ENCODE measurements at regions not wholly inside any gene's neighbourhood (a gene's known extent, or its start where the extent isn't known, plus 50 kb on each side); places are given as distances from the start of the nearest gene placed in this dataset.

DNA sequence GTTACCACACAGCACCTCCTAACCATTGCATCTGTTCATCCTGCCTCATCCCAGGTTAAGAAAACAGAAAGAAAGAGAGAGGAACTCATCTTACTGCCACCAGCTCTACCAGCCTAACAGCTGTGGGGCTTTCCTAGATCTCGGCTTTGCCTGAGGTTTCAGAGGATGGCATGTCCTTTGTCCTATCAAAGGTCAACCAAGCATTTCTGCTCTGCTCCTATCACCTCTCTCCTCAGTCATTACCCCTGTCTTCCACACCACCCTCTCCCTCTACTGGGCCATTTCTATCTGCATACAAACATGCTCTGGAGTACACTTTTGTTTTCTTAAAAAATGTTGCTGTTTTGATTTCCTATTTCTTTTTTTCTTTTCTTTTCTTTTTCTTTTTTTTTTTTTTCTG lies 393.3 kb downstream of the IRS2 start:
- no peak for DNase-seq

DNA sequence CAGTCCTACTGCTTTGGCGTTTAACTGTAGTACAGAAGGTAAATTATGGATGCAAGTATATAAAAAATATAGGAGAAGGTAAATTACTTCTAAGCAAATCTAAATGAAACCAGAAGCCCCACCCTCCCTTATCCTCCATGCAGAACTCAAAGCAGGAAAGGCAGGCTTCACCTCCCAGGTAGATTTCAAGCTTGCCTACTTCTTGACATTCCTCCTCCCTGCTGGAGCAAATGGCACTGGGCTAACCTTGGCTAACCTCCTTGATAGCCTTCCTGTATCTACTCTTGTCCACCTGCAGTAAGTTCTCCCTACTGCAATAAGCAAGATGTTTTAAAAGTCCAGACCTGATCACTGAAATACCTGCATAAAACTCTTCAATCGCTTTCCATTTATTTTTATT lies 396.0 kb downstream of the IRS2 start:
- DNase-seq = no peak

DNA sequence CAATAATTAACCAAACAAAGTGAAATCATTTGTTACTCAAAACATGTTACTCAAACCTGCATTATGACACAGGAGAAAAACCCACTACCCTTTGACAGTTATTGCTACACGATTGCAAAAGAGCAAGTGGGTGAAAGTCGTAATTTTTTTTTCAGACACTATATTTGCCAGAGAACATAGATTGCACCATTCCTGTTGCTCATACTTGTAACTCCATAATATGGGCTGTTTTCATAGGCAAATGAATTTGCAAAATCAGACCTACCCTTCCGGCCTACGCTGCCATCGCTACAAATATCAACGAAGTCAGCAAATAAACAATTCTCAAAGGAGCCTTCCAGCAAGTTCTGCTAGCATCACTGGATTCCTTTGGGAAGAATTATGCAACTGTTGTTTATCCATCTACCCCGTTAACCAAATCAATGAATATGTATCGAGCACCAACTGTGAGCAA lies 396.5 kb downstream of the IRS2 start:
- DNase-seq = no peak

DNA sequence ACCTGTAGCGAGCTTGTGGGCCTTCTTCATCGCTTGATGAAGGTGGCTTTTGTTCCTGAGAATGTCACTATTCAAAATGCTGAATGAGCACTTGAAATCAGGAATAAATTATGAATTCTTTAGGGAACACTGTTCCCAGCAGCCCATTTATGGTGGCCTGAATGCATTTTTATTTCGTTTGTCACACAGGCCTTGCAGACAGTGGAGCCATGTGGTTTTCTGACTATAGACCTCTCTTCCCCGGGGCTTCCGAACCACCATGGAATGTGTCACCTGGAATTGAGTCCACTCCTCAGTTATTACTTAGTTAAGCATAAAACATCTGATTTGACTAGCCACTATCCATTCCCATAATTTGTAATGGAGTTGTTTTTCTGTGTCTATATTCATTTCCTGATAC lies 396.9 kb downstream of the IRS2 start:
- DNase-seq = no peak

DNA sequence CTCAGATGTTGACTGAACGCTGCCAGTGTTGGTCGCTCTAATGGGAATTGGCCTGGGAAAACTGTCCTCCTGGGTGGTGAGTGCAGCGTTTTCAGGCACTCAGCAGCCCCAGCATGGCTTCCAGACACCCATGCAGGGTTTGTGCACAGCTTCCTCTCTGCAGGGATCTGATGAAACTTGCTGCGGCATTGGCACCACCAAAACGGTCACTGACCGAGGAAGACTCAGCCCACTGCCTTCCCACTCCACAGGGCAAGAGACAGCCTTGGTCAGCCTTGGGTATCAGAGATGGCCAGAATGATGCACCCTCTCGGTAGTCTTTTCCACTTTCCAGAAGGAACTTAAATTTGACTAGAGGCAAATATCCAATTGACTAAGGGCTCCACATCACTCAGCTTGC lies 398.9 kb downstream of the IRS2 start:
- no peak for DNase-seq

DNA sequence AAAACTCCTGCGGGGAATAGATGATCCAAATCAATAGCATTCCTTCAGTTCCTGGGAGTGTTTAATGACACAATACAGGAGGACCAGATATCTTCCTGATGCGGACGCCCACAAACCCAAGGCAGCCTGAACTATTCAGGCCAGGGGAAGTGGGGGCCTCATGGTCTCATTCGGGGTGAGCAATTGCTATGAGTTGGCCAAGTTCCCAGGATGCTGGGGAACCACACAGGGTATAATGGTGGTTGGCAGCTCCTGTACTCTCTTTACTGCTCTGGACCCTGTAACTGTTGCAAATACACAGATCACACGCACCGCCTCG lies 401.2 kb downstream of the IRS2 start:
- peak; percentile 62 to 67 for DNase-seq

DNA sequence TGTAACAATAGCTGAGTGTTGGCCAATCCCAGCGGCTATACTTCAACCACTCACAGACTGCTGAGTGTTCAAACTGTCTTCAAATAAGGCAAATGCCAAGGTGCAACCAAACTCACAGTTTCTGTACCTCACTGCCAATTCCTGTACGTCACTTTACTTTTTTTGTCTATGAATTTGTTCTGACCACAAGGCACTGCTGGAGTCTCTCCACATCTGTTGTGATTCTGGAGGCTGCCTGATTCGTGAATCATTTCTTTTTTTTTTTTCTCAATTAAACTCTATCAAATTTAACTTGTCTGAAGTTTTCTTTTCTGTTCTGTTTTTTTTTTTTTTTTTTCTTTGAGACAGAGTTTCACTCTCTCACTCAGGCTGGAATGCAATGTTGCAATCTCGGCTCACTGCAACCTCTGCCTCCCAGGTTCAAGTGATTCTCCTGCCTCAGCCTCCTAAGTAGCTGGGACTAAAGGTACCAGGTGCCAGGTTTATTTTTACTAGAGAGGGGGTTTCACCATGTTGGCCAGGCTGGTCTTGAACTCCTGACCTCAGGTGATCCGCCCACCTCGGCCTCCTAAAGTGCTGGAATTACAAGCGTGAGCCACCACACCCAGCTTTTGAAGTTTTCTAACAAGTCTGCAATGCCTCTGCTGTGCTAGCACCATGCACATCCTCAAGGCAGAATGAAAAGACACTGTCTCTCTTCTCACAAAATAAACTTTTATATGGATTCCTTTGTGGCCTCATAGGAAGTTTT lies 401.7 kb downstream of the IRS2 start:
- DNase-seq = no peak

DNA sequence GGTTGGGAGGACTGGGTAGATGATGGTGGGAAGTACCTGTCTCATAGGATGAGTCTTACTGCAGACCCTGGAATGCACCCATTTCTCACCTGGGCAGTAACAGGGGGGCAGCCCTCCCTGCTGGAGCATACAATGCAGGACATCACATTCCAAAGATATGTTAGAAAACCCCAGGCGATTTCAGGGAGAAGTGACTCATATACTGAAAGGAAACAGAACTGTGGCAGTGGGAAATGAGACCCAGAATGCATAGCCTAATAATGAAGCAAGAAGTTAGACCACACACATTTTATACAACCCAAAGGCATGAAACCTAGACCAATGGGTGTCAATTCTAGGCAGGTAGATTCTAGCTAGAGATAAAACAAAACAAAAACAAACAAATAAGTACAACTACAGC lies 402.7 kb downstream of the IRS2 start:
- DNase-seq = no peak

DNA sequence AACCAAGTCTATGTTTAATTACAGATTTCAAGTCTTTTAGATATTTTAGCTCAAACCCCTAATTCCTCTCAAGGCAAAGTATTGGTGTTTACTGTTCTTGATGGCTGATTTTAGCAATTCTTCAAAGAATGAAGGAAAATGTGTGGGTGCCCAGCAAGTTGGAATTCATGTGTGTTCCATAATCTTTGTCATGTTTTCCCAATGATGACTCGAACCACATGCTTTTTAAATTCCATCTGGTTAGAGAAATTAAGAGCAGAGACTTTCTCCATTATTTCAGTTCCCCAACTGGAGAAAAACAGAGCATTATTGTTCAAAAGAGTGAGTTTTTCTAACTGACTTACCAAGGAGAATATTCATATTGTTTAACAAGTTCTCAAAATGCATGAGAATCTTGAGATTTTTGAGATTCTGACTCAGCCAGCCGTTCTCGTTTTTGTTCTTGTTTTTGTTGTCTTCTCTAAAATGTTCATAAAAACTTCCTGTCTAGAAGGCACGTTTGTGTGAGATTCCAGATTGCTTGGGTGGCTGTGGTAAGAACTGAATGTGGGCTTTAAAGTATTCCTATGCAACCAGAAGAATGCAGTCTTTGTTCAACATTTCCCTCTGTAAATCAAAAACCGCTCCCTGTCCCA lies 404.7 kb downstream of the IRS2 start:
- DNase-seq = no peak

DNA sequence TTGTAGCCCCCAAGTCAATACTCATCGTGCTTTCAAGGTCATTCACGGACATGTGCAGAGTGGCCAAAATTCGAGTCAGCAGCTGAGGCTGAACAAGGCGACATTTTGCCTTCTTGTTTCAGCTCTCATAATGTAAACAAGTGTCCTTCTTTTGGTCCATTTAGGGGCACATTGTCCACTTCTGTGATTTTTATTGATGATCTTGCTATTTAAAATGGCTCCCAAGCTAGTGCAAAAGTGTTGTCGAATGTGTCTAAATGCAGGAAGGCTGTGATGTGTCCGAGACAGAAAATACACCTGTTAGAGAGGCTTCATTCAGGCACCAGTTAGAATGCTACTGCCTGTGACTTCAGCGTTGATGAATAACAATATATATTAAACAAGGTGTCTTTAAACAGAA lies 405.9 kb downstream of the IRS2 start:
- no peak for DNase-seq

DNA sequence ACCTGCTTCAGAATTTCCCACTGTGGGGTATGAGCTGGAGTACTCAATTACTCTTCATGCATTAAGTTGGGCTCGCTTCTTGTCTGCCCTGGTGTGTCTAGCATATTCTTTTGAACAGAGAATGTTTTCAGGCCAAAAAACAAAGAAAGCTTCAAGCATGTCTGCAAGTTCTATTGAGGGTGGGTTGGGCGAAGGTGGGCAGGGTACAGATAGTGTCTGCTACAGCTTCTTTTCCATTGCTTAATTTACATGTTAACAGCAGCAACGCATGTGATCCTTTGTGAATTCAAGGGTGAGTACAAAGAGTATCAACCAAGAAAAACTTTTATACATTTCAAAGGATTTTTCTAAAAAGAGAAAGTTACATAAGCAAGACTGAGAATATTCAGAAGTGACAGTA lies 406.5 kb downstream of the IRS2 start:
- DNase-seq = no peak

DNA sequence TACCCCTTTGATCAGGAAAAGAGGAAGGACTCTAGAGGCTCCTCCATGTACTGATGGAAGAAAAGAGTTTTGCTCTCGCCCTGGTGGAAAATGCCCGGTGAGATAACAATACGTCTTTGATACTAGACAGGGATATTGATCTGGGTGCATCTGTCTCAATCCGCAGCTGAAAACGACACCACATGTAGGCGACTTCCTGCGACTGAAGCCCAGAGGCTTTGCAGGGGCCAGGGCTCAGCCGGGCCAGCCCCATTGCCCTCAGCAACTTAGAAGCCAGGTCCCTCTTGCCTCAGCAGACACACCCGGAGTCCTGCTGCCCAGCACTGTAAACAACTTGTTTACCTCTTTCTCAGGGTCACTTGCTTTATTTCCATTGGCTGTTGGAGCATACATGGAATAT lies 409.4 kb downstream of the IRS2 start:
- no peak for DNase-seq

DNA sequence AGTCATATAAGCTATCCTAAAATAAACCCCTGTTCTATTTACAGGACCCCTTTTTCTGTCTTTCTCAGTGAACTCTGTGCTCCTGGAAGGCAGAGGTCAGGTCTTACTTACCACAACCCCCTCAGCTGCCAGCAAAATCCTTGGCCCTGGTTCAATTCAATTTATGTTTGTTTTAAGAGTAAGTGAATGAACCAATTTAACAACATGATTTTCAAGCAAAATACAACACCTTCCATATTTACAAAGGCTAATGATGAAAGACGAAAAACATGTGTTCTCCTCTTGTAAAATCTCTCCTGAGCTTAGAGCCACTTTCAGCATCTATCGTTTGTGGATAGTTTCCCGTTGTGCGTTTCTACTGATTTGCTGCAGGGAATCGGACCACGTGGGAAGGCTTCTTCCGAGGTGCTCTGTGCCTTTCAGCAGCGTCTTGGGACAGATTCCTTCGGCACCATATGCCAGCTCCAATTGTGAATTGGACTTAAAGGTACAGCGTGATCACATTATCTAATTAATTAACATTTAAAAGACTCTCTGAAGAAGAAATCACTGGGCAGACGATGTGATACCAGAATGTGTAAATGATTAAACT lies 411.7 kb downstream of the IRS2 start:
- no peak for DNase-seq

DNA sequence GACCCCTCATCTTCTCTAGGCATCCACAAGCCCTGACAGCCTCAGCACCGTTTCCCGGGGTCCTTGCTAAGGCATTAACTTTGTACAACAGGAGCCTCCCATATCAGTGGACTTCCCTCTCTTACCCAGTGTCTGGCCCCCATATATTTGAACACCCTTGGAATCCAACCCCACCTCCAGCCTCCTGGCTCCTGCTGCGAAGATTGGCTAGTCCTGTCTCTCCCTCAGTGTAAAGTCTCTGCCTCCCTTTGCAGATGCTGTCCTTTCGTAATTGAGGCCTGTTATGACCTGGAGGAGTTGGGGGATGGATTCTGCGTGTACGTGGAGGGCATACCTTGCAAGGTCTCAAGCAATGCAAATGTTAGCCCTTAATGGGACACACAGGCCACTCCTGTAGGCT lies 413.7 kb downstream of the IRS2 start:
- DNase-seq = no peak

DNA sequence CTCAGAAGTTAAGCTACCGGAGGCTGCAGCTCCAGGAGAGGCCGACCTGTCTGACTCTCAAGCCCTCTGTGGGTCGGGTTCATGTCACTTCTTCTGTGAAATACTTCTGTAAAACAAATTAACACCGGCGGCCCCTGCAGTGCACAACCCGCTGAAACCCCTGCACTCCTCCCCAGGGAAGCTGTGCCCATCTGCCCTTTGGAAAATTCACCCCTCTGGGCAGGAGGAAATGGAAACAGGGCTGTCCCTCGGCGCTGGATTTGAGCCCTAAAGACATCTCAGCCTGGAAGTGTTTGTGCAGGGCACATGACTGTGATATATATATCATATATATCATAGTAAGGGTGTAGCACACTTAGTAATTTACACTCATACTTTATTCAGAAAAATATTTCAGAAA lies 415.3 kb downstream of the IRS2 start:
- DNase-seq = no peak

DNA sequence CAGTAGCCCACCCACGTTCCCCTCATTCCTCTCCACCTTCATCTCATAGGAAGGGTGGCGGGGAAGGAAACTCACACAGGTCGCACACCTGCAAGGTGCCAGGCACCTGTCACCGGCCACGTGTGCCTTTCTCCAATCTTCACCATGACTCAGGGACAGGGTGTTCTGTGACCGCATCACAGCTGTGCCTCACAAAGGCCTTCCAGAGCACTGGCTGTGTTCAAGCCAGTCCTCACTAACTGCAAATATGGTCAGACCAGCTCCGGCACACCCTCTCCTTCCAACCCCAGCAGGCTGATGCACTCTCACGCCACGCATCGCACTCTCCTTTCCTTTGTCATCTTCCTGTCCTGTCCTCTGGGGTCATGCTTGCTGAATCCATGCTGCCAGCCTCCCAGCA lies 415.9 kb downstream of the IRS2 start:
- DNase-seq = no peak

DNA sequence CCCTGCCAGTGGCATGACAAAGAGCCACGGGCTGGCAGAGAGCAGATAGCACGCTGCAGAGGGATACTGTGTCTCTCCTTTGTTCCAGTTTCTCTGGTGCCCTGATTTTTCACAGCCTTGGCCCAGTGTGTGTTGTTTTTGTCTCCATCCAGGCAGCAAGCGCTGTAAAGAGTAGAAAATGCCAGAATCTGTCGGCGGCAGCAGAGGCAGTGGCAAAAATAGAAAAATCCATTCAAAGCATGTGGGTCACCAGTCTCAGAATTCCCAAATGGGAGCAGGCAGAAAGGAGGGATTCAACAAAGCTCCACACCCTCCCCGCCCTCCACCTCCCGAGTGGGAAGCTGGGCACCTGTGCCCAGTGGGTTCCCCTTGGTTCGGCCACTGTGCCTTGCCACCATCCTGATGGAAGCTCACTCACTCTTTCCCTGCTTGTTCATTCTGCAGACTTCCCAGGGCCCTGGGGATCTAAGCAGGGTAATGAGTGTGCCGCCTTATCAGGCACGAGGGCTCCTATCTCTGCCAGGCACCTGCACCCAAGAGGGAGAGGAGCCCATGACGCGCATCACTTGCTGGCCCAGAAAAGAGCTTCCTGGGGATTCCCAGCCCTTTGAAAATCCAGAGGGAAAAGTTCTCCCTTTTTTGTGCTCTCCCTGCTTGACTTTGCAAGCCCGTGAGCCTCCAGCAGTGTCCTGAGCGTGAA lies 416.9 kb downstream of the IRS2 start:
- no peak for DNase-seq

DNA sequence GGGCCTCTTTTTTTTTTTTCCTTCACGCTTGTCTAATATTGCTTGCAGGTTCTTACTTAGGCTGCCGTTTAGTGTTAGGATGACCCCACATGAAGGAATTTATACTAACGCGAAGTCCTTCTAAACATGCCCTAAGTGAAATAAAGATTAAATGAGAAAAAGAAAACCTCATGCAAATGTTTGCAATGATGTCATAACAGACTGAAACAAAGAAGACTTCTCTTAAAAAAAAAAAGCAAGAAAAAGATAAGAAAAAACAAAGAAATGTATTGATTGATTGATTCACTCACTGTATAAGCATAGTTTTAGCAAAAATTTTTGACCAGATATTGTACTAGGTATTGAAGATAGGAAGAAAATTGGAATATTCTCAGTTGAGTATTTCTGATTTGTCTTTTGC lies 418.2 kb downstream of the IRS2 start:
- no peak for DNase-seq

DNA sequence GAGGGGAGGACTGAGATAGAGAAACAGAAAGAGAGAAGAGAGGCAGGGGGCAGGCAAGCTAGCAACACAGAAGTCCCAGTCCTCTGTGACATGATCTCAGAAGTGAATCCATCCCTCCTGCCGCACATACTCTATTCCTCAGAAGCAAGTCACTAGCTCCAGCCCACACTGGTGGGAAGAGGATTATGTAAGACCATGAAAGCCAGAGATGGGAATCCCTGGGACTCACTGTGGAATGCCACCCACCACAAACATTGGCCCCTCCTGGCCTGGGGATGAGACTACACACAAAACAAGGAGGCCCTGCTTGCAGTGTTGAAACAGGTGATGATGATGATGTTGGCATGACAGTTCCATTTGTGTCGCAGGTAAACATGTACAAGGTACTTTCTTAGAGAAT lies 419.9 kb downstream of the IRS2 start:
- DNase-seq = no peak

DNA sequence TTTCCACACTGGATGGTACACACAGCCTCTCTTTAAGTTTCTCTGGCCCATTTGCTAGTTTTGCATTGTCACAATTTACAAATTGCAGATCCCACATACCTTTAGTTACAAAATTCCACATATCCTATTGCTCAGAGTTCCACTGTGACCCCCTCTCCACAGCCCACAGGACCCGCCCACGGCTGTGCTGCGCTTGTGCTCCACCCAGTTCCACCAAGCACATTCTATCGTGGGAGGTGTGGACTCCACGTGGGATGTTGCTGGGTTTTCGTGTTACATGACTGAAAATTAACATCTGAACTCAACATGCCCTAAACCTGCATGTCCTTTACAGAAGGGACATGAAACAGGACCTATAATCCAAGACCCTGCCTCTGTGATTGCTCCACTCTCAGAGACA lies 423.0 kb downstream of the IRS2 start:
- no peak for DNase-seq

DNA sequence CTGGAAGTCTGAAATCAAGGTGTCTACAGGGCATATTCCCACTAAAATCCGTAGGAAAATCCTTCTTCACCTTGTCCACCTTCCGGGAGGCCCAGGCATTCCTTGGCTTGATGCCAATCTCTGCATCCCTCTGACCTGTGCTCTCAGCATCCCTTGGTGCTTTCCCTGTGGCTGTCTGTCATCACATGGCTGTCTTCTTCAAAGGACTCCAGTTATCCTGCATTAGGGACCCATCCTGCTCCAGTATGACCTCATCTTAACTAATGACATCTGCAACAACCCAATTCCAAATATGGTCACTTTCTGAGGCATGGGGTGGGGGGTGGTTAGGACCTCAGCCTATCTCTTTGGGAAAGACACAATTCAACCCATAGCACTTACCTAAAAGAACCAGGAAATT lies 423.8 kb downstream of the IRS2 start:
- DNase-seq = no peak

DNA sequence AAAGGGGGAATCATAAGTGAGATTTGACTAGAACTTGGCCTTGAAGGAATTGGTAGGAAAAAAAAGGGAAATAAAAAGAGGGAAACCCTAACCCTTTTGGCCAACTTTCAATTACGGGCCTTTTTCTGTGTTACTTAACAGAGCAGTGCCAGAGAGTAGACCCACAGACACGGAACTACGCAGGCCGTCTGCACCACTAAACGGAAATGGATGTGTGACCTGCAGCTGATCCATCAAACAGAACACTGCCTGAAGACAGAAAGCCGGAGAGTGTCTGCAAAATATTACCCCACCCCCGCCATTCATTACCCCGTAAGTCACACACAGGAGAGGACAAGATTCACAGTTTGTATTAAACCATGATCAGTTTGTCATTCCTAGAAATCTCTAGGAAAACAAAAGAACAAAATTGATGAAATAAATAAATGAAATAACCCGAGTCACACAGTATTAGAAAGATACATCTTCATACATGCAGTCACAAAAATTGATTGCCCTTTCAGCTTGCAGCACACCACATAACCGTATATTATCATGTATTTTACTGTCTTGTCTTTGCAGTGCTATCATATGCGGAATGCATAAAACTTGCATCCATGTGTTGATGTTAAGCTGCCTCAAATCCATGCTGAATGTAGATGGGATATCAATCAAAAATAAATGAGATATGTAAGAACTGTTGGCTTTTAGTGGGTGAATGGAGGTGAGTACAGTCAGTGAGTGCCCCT lies 424.7 kb downstream of the IRS2 start:
- DNase-seq = peak; percentile 74 to 75

DNA sequence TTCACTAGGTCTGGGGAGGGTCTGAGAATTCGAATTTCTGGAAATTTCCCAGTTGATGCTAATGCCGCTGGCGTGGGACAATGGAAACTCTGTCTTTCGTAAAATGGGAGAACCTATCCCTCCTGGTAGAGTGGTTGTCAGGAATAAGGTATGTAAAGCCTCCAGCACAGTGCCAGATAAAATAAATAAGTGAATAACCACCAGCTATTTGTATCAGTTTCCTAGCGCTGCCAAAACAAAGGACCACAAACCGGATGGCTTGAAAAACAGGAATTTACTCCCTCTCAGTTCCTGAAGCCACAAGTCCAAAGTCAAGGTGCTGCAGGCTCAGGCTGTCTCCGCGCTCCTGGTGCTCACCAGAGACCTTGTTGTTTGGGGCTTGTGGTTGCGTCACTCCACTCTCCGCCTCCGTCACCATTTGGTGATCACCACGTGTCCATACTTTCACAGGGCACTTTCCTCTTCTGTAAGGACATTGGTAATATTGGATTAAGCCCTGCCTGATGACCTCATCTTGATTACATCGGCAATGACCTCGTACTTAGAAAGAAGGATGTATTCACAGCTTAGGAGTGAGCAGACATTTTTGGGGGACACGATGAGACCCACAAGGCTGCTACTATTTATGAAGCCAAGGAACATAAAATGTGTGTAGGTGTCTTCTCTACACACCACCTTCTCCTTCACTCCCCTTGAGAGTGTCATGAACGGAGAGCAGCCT lies 428.5 kb downstream of the IRS2 start:
- DNase-seq = no peak
